ENCODE measurements at regions not wholly inside any gene's neighbourhood (a gene's known extent, or its start where the extent isn't known, plus 50 kb on each side); places are given as distances from the start of the nearest gene placed in this dataset.

GRCh38 chr11:134562941-134563471 lies 151.0 kb upstream of the B3GAT1 start:
- DNase-seq, result no peak

- no peak for DNase-seq
Measured at GRCh38 chr11:134562196-134562595, 150.2 kb upstream of the B3GAT1 start.

GRCh38 chr11:134561331-134561720 lies 149.3 kb upstream of the B3GAT1 start:
- no peak for DNase-seq

DNA sequence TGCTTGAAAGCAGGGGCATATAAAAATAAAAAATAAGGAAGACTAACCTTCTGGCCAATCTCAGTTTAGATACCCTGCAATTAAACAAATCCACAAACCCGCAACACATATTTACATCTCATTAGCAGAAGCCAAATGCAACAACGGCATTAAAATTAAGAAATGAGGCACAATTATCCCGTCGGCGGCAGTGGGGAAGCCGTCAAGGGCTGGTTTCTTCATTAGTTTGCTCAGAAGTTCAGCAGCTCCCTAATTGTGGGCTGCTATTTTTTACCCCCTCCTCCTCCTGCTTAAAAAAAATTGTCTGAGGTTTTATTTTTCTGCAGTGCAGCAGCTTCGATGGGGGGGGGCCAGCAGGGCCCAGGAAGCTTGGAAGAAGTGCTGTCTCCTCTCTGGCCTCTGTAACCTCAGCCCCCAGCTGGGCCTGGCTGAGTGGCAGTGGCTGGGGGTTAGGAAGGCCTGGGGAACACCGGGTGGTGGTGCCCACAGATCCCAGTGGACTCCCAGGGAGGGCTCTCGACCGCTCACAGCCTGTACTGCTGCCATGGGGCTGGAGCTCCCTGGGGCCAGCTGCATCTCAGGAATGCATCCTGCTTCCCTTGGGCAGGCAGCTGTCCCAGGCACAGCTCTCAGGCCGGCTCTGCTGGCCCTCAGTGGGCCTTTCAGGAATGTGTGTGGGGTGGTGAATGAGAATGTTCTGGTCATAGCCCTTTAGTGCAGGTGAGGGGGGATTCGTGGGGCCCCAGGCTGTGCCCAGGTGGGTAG lies 148.7 kb upstream of the B3GAT1 start:
- no peak for DNase-seq

- no peak for DNase-seq
Measured at GRCh38 chr11:134560066-134560465, 148.0 kb upstream of the B3GAT1 start.

DNA sequence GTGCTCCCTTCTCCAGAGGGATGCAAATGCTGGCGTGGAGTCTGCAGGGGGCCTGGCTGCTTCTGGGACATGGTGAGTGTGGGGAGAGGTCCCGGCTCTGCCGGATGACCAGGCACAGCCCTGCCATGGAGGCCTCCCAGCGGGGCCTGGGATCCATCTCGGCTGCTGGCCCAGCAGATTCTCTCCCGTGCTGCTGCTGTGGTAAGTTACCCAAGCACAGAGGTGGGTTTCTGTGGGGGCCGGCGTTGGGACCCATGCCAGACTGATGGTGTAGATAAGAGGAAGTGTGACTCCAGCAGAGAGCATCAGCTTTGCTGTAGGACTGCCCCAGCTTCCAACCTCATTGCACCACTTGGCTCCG lies 147.5 kb upstream of the B3GAT1 start:
- DNase-seq, result no peak

- DNase-seq, result no peak
Measured at GRCh38 chr11:134558916-134559601, 147.0 kb upstream of the B3GAT1 start.

DNA sequence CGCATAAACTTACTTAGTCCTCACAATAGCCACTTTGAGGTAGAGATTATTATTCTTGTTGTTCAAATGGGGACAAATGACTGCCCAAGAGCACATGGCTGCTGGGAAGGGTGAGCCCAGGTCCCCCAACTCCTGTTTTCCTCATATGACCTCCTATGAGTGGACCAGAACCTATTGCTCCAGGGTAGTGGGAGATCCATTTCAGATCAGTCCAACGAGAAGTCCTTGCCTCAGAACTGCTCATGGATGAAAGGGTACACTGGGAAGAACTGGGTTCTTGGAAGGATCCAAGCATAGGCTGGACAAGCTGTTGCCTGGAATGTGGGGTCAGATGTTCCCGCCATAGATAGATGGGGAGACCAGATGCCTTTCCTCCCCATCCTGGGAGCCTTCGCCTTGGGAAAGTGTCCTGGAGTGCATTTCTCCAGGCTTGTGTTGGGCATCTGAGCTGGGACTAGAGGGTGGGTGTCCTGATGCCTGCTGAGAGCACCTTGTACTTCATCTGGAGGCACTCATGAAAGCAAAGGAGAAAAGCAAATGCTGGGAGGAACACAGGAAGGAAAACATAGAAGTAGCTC lies 146.3 kb upstream of the B3GAT1 start:
- no peak for DNase-seq

DNA sequence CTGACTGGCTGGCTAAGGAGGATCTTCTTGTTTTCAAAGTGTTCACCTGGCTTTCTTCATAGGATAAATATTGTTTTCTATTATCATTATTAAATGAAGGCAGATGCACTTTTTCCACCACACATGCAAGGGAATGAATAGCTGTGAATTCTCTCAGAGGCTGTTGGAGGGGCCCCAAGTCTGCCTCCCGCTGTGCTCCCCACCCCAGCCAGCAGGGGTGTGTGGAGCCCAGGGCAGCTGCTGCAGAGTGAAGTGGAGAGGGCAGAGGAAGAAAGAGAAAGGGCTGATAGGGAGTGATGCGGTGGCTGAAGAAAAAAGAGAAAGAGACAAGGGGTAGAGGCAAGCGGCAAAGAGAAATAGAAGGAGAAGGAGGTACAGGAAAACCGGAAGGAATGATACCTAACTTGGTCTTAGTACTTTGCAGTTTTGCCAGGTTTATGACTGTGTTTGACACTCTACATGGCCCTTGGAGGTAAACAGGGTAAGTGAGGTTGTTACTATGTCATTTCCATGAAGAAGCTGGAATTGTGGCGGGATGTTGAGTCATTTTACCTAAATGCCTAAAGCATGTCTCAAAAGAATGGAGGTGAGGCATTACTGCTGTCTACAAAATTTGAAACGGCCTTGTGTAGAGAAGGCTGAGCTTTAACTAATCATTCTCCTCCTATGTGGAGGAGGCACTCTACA lies 145.7 kb upstream of the B3GAT1 start:
- no peak for DNase-seq

DNA sequence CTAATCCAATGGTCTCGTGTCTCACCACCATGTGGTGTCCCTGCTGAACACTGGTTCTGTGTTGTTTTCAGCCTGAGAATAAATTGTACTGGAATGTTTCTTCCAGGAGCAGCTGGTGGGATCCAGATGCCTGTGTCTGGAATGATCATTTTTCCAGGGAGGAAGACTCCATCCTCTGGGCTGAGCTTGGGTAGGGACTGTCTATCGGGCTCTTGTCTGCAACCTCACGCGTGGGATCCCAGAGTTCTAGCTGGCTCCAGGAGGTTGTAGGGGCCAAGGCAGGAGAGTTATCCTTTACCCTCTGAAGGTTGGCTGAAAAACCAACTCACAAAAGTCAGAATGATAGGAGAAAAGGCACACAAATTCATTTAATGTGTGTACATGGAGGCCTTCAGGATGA lies 144.1 kb upstream of the B3GAT1 start:
- DNase-seq, result no peak

DNA sequence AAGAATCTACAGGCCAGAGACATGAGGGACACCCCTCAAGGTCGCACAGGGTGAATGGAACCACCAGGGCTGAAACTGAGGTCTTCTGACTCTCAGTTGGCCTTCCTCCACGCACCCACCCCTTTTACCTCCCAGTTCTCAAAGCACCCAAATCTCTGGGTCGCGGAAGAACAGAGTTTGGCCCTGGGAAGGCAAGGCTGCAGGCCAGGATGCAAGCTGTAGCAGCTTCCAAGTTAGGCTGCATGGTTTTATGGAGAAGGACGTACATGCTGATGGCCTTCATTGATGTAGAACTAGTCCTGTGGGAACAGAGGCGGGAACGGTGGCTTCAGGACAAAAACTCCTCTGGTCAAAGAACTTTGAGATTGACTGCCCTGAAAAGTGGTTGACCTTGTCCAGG lies 143.5 kb upstream of the B3GAT1 start:
- DNase-seq, result no peak

- DNase-seq, result no peak
Measured at GRCh38 chr11:134554861-134555260, 142.8 kb upstream of the B3GAT1 start.

DNA sequence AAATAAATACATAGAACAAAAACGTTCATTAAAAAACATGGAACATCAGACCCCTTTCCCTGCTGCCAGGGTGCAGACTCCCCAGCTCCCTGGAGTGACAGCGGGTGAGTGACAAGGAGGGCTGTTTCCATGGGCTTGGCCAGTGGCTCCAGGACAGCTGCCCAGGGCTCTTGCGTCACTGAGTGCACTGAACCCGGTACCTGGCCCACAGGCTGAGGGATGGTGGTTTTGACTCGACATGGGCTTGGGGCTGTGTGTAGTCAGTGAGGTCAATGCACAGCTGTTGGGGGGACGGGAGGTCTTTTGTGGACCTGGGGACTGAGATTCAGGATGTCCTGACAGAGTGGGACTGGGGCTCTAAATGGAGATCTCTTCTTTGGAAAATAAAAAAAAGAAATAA lies 142.1 kb upstream of the B3GAT1 start:
- no peak for DNase-seq

GRCh38 chr11:134552749-134553148 lies 140.7 kb upstream of the B3GAT1 start:
- no peak for DNase-seq

- DNase-seq, result no peak
Measured at GRCh38 chr11:134545521-134545920, 133.5 kb upstream of the B3GAT1 start.

DNA sequence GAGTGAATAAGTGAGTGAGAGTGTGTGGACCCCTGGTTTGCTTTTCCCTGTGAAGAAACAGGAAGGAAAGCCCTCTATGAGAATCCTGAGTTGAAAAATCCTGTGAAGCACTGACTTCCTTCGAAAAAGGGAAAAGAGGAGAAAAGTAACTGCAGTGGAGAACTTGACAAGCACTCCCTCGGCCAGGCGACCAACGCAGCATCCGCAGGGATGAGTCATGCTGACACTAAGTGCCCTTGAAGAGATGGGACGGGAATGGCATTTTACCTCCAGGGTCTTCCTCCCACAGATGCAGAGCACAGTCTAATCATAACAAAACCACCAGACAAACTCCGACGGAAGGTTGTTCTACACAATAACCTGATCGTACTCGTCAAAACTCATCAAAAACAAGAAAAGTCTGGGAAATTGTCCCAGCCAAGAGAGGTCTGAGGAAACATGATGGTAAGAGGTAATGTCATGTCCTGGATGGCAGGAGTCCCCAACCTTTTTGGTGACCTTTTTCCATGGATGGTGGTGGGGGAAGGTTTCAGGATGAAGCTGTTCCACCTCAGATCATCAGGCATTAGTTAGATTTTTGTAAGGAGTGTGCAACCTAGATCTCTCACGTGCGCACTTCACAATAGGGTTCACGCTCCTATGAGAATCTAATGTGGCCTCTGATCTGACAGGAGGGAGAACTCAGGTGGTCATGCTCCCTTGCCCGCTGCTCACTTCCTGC lies 132.2 kb upstream of the B3GAT1 start:
- DNase-seq, result no peak

GRCh38 chr11:134543645-134544044 lies 131.6 kb upstream of the B3GAT1 start:
- no peak for DNase-seq

DNA sequence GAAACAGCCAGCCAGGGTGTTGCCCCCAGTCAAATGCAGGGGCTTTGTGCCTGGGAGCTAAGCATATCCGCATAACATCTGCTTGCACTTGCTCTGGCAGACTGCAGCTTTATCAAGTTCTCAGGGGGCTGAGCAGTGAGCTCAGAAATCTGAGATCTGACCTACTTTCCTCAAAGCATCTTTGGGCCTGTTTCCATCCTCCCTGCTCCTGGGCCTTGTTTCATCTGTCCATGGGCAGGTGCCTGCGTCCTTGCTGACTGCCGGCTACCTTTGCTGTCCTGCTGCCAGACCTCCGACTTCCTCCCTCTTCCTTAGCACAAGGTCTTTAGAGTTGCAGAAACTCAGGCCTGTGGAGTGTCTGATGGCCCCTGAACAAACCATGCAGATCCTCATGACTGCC lies 131.2 kb upstream of the B3GAT1 start:
- no peak for DNase-seq

- DNase-seq, result no peak
Measured at GRCh38 chr11:134542401-134543165, 130.5 kb upstream of the B3GAT1 start.

- DNase-seq, result no peak
Measured at GRCh38 chr11:134541951-134542350, 129.9 kb upstream of the B3GAT1 start.

DNA sequence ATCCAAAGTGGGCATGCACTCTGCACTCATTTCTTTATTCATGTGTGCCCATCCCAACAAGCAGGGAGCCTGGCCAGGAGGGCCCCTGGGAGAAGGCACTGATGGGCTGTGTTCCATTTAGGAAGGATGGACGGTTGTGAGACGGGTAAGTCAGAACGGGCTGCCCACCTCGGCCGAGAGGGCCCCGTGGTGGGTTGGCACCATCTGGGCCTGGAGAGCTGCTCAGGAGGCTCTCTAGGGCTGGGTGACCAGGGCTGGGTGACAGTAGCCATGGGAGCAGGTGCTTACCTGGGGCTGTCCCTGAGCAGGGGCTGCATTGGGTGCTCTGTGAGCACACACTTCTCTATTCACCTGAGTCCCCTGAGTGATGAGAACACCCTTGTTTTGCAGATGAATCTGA lies 129.3 kb upstream of the B3GAT1 start:
- DNase-seq, result no peak

DNA sequence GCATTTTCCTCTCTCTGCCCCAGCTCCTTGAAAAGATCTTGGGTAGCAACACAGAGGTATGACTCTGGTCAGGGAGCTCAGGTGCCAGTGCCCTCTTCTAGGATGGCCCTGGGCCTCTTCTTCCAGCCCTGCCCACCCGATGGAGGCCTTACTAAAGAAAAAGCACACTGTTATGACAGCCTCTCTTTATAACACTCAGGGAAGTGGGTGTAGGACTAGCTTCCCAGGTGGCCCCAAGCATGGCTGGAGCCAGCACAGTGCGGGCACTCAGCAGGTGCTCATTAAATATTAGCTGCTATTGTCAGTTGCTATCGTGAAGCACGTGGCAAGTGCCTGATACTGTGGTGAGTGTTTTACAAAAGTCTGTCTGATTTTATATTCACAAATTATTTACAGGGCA lies 127.2 kb upstream of the B3GAT1 start:
- no peak for DNase-seq
